ENCODE measurements at regions not wholly inside any gene's neighbourhood (a gene's known extent, or its start where the extent isn't known, plus 50 kb on each side); places are given as distances from the start of the nearest gene placed in this dataset.

- DNase-seq (ENCODE audit: low read depth in 2 of 2) = no peak
Observed at GRCh38 chr1:101152633-101153032, 84.2 kb upstream of the S1PR1 start.

DNA sequence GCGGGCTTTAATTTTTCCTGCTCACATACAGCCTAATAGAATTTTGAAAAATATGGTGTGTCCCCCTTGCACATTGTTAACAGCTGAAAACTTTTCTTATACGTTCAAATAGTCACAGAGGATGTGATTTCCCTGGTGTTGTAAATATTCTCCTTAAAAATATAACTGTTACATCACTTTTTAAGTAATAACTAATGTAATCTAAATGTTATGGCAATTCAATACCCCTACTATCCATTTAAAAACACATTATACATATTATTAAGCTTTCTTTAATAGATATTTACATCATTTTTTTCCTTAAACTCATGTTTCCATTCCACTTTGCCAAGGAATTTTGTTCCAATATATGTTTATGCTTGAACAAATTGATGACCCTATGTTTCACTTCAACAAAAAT, 85.5 kb upstream of the S1PR1 start:
- DNase-seq (ENCODE audit: low read depth in 2 of 2) = no peak

DNA sequence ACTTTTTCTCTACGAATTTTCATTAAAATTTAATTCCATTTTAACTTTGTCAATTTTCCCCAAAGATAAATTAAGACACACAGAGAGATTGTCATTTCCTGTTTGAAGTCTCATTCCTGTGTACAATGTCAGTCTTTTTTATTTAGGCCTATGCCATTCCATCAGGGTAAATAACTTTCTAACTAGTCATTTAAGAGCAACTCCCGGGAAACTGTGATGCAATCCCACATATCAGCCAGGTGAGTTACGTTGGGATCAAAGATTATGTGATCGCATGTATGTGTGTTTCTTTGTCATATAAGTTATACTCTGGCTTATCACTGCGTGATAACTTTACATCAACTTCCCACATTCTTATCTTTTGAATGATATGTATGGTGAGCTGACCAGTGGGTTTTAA, 86.1 kb upstream of the S1PR1 start:
- no peak for DNase-seq (ENCODE audit: low read depth in 2 of 2)

DNA sequence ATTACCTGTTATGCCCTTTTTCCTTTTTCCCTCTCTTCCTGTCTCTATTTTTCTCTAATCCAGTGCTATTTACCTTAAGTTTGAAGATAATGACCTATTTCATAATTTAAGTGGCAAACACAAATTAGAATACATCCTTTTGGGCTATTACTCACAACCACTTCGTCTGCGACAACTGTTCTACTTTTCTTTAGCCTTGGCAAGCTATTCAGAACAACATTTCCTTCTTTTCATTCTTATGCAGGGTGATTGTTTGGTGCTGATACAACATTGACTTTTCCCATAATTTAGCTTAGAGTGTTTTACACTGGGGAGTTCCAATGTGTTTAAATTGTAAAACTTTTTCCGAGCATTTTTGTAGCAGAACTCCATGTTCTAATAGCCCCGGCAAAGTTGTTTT, 86.6 kb upstream of the S1PR1 start:
- no peak for DNase-seq (ENCODE audit: low read depth in 2 of 2)

DNA sequence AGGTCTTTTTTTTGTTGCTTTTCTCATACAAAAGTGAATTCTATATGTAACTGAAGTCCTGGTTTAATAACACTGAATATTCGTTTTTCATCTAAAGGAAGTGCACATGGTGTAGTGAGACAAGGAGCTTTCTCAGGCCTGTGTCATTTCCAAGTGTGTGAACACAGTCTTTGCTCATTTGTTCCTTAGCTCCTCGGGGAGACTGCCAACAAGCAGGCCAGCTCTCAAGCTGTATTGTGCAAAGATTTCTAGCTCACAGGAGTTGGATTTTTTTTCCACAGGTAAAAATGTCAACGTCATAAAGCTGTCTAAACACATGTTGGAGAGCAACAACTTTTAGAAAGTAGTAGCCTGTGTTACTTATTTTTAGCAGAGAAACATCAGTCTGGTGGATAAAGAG, 87.8 kb upstream of the S1PR1 start:
- no peak for DNase-seq (ENCODE audit: low read depth in 2 of 2)

GRCh38 chr1:101147381-101147780, 89.4 kb upstream of the S1PR1 start:
- DNase-seq (ENCODE audit: low read depth in 2 of 2) = no peak

GRCh38 chr1:101145449-101145820, 91.4 kb upstream of the S1PR1 start:
- no peak for DNase-seq (ENCODE audit: low read depth in 2 of 2)

- DNase-seq (ENCODE audit: low read depth in 2 of 2) = no peak
Observed at GRCh38 chr1:101144671-101145448, 92.0 kb upstream of the S1PR1 start.

GRCh38 chr1:101142244-101142643, 94.6 kb upstream of the S1PR1 start:
- DNase-seq (ENCODE audit: low read depth in 2 of 2) = no peak

DNA sequence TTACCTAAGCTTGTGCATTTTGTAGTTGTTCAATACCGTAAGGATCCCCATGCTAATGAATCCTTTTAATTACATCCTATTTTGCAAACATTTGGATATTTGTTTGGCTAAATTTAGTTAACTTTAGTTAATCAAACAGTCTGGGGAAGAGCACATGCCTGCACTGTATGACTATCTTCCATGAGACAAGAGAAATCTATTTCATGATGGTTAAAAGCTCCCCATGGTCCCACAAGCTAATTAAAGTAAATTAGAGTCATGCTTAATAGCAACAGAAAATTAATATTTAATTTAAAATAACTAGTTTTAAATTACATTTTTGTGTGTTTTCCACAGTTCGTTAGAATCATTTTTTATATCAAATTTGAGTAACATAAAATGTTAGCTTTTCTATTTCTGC, 95.4 kb upstream of the S1PR1 start:
- no peak for DNase-seq (ENCODE audit: low read depth in 2 of 2)

DNA sequence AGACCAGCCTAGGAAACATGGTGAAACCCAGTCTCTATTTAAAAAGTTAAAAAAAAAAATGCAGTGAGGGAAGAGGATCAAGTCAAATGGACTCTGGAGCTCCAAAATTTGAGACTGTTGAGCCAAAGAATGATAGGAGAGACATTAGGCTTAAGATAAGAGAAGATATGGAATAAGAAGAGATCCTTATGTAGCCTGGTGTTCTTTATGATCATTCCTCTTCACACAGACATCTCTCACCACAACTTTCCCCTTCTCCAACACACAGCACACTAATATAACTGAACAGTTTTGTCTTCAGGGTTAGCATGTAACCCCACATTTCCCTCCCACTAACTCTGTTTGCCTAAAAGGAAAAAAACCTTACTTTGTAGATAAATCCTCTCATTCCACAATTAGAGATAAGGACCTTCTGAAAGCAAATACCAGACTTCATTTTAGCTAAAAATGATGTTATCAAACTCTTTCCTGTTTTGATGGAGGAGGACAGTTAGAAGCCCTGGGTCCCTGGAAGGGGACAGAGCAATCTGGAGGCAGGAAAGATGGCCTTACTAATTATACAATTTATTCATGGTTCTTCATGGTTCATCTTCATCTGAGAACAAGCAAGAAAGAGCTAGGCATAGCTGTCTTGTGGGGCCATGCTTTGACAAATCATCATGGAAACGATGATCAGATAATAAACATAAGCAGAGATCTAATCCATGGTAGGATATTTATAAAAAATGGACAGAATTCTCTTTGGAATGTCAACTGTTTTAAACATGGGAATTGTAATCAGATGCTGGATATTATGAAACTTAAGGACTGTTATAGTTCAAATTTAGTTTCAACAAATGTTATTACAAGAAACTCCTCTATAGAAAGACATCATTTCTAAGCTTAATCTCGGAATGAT, 96.7 kb upstream of the S1PR1 start:
- no peak for DNase-seq (ENCODE audit: low read depth in 2 of 2)

- DNase-seq (ENCODE audit: low read depth in 2 of 2) = no peak
Observed at GRCh38 chr1:101139130-101139529, 97.7 kb upstream of the S1PR1 start.

- no peak for DNase-seq (ENCODE audit: low read depth in 2 of 2)
Observed at GRCh38 chr1:101137144-101138126, 99.4 kb upstream of the S1PR1 start.

DNA sequence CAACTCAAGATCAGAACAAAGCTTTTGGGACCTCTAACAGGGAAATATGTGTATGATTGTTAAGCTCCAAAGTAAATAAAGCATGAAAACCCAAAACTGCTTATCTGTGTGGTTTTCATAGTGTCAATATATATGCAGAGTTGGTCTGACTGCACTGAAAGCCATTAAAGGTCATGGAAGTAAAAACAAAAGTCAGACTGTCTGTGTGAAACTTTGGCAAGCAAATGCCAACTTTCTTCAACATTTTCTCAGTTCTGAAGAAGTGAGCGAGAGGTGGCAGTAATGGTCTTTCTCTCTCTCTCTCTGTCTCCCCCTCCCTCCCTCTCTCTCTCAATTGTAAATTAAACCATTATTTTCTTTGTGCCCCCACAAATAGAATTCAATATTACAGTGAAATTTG, 100.1 kb upstream of the S1PR1 start:
- no peak for DNase-seq (ENCODE audit: low read depth in 2 of 2)

DNA sequence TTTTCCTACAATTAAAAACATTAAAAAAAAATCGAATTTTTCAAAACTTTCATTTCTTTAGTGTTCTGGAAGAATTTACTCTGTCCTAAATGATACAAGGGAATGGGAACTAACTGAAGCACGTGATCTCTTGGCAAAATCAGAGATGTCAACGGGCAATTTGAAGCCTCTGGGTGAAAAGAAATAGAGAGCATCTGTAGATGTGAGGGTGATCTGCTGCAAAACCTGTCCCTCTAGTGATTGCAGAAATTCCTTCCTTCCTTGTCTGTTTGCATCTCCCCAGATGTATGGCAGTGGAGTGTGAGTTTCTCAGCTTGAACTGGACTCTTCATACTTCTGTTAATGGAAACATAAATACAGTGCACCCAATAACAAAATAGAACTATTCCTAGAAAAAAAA, 100.5 kb upstream of the S1PR1 start:
- no peak for DNase-seq (ENCODE audit: low read depth in 2 of 2)

DNA sequence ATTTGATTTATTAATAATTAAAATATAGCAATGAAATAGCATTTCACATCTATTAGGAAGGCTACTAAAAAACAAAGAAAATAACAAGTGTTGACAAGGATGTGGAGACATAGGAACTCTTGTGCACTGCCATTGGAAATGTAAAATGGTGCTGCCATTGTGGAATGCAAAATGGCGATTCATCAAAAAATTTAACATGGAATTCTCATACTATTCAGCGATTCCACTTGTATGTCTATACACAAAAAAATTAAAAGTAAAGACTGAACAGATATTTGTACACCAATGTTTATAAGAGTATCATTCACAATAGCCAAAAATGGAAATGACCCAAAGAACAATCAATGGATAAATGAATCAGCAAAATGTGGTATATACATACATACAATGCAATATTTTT, 101.3 kb upstream of the S1PR1 start:
- no peak for DNase-seq (ENCODE audit: low read depth in 2 of 2)

DNA sequence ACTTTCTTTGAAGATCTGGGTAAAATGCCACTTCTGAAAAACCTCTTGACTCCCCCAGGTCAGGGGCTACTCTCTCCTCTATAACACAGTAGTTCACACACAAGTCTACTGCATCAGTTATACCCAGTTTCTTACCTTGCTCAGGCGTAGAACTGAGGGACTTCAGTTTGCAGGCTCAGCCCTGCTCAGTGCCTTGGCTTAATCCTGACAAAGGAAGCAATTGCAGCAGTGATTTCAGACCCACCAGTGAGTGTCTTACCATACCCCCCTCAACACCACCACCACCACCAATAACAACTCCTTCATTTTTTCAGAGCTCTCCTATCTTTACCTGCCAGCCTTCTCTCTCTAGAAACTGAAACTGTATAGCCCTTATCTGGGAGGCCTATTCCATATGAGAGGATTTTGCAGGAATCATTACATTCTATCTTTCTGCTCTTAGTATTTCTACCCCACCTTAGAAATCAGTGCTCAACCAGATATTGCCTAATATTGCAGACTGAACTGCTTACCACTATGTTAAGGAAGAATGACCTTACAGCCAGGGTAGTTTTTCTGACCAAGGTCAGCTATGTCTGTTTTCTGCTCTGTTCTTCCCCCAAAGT, 105.5 kb upstream of the S1PR1 start:
- DNase-seq (ENCODE audit: low read depth in 2 of 2) = no peak

- DNase-seq (ENCODE audit: low read depth in 2 of 2) = no peak
Observed at GRCh38 chr1:101130673-101131072, 105.1 kb upstream of the DPH5 start.

GRCh38 chr1:101128846-101129245, 103.3 kb upstream of the DPH5 start:
- DNase-seq (ENCODE audit: low read depth in 2 of 2) = no peak

DNA sequence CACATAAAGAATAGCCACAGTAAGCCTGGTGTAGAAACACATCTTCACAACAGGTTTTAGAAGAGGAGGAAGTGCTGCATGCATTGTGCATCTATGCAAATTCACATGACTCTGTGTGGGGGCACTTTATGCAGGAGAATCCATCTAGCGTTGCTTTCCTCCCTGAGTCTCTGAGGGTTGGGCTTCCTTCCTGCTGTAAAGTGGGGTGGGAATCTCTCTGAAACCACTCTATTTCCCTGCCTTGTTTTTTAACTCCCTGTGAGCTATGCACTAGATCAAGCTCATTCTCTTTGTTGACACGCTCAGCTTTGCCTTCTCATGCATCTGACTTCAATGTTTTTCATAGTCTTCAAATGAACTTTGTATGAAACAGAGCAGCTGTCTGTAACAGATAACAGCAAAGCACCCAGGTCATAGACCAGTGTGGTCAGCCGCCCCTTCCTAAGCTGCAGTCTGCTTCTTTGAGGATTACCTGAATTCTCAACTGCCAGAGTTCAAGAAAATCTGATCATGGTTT, 102.7 kb upstream of the DPH5 start:
- DNase-seq (ENCODE audit: low read depth in 2 of 2) = no peak

- DNase-seq (ENCODE audit: low read depth in 2 of 2) = no peak
Observed at GRCh38 chr1:101124405-101124804, 98.8 kb upstream of the DPH5 start.
